ENCODE measurements at regions not wholly inside any gene's neighbourhood (a gene's known extent, or its start where the extent isn't known, plus 50 kb on each side); places are given as distances from the start of the nearest gene placed in this dataset.

DNA sequence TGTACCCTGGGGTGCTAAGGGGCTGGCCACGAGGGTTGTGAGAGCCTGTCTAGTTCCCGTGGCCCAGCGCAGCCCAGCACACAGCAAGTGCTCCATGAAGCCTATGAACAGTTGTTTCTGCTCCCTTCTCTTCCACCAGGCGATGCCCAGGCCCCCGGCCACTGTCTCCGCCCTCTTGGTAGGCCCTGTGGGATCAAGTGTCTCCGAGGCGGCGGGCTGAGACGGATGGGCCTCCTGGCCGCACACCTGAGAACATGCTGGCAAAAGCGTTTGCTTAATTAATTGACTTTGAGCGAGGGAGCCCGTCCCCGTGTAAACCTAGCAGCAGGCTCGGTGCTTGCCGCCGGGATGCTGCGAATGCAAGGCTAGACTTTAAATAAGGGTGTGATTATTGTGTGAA, 129.7 kb upstream of the GSE1 start:
- Histone ChIP-seq H3K4me1 (ENCODE audit: control insufficient read depth, insufficient read depth, low read length) (peaks cover 30% of the 10 kb centered on the region), H3K9me3 (ENCODE audit: control insufficient read depth, insufficient read depth, low read length) (no peaks in the 10 kb centered on the region), H3K27me3 (ENCODE audit: control insufficient read depth, insufficient read depth, low read length) (peaks cover 2% of the 10 kb centered on the region), H3K4me3 (ENCODE audit: low read depth, low read length) (no peak overlapping the region), H3K27ac (ENCODE audit: low read depth, low read length) (no peak overlapping the region), H3K36me3 (ENCODE audit: control insufficient read depth, insufficient read depth, low read length) (peaks cover 15% of the 10 kb centered on the region)
- 64% methylated on average over 19 of the region's 19 CpGs for WGBS (ENCODE audit: insufficient coverage)
- DNase-seq (ENCODE audit: low read depth in 4 of 6, low spot score in 6 of 6): peak in 1 of 6 donors; percentile 46

DNA sequence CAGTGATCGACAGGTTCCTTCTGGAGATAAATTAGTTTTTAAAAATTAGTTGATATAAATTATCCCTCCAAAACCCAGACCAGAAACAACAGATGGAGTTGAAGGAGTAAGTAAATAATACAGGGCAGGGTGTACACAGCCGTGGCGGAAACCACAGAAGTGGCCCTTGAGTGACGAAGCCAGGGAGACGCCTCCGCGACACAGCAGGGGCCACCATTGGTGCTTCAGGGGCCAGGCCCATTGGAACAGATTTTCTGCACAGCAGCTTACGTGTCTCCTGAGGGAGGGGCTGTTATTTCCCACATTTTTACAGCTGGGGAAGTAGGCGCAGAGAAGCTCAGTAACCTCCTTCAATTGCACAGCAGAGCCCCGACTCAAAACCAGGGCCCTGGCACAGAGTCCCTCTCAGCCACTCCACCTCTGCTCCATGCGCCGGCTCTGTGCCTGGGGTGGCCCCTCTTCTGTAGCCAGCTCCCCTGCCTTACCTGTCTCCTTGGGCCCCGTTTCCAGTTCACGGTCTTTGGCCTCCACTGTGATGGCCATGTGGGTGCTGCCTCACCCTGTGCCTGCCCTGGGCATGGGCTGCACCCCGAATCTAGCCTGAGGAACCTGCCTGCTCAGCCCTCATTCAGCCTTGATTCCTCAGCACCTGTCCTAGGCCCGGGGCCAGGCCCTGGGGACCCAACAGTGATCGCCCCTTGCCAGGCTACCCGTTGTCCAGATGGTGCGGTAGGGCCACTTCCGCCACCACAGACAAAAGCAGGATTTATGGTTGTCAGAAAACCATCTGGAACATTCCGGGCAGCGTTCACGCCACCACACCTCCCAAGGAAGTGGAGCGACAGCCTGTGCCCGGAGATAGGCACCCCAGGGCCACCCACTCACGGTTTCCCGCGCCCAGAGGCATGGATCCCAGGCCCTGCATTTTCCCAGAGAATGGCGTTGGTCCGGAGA, 128.5 kb upstream of the GSE1 start:
- Histone ChIP-seq H3K9me3 (ENCODE audit: control insufficient read depth, insufficient read depth, low read length) (no peaks in the 10 kb centered on the region), H3K4me3 (ENCODE audit: low read depth, low read length) (no peak overlapping the region), H3K27me3 (ENCODE audit: control insufficient read depth, insufficient read depth, low read length) (peaks cover 2% of the 10 kb centered on the region), H3K27ac (ENCODE audit: low read depth, low read length) (no peak overlapping the region), H3K36me3 (ENCODE audit: control insufficient read depth, insufficient read depth, low read length) (peaks cover 15% of the 10 kb centered on the region), H3K4me1 (ENCODE audit: control insufficient read depth, insufficient read depth, low read length) (peaks cover 30% of the 10 kb centered on the region)
- DNase-seq (ENCODE audit: low read depth in 4 of 6, low spot score in 6 of 6): peak in 2 of 6 donors; percentile 45 to 51
- 62% methylated on average over 27 of the region's 30 CpGs for WGBS (ENCODE audit: insufficient coverage)

DNA sequence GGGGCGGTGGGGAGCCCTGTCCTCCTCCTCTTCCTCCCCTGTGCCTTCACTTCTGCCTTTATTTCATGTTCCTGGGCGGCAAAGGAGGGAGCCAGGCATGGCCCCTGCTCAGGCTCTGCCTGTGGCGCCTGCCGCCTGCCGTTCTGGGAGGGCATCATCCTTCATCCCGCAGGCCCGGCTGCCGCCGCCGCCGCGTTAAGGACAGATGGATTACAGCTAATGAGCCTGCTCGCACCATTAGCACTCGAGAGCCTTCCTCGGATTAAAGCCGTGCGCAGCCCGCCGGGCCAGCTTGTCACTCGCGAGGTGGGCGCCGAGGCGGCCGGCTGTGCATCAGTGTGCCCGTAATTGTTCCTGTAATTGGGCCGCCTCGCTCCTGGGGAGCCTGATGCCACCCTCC, 127.7 kb upstream of the GSE1 start:
- peak in 2 of 6 donors; percentile 89 to 93 for DNase-seq (ENCODE audit: low read depth in 4 of 6, low spot score in 6 of 6)
- peaks cover 30% of the 10 kb centered on the region for H3K4me1 ChIP-seq (ENCODE audit: control insufficient read depth, insufficient read depth, low read length)
- peaks cover 2% of the 10 kb centered on the region for H3K27me3 ChIP-seq (ENCODE audit: control insufficient read depth, insufficient read depth, low read length)
- no peaks in the 10 kb centered on the region for H3K9me3 ChIP-seq (ENCODE audit: control insufficient read depth, insufficient read depth, low read length)
- H3K36me3 ChIP-seq (ENCODE audit: control insufficient read depth, insufficient read depth, low read length): peaks cover 15% of the 10 kb centered on the region
- H3K4me3 ChIP-seq (ENCODE audit: low read depth, low read length): no peak overlapping the region
- H3K27ac ChIP-seq (ENCODE audit: low read depth, low read length): no peak overlapping the region
- WGBS (ENCODE audit: insufficient coverage): 29% methylated on average over 28 of the region's 28 CpGs

- WGBS (ENCODE audit: insufficient coverage): 65% methylated on average over 25 of the region's 33 CpGs
- DNase-seq (ENCODE audit: low read depth in 4 of 6, low spot score in 6 of 6): peak in 2 of 6 donors; percentile 67 to 79
- H3K36me3 ChIP-seq (ENCODE audit: control insufficient read depth, insufficient read depth, low read length): peaks cover 13% of the 10 kb centered on the region
- peaks cover 2% of the 10 kb centered on the region for H3K27me3 ChIP-seq (ENCODE audit: control insufficient read depth, insufficient read depth, low read length)
- peaks cover 37% of the 10 kb centered on the region for H3K4me1 ChIP-seq (ENCODE audit: control insufficient read depth, insufficient read depth, low read length)
- H3K9me3 ChIP-seq (ENCODE audit: control insufficient read depth, insufficient read depth, low read length): no peaks in the 10 kb centered on the region
- no peak overlapping the region for H3K27ac ChIP-seq (ENCODE audit: low read depth, low read length)
- H3K4me3 ChIP-seq (ENCODE audit: low read depth, low read length): no peak overlapping the region
Observed at GRCh38 chr16:85486256-85486915, 126.7 kb upstream of the GSE1 start.

DNA sequence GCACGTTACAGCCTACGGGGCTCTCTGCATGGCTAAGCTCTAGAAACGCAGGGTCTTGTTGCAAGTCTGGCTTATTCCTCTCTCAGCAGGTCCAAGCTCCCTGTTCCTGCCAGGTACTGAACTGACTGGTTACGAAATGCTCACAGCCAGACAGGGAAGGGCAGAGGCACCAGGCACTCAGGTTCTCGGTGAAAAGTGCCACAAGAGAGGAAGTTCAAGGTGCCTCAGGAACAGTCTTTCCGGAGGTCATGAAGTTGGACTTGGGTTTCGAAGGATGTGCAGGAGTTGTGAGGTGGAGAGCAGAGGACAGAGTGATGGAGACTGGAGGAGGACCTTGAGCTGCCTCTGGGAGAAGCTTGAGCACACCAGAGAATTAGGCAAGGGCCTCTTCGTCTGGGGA, 124.7 kb upstream of the GSE1 start:
- H3K4me1 ChIP-seq (ENCODE audit: control insufficient read depth, insufficient read depth, low read length): peaks cover 49% of the 10 kb centered on the region
- no peaks in the 10 kb centered on the region for H3K27me3 ChIP-seq (ENCODE audit: control insufficient read depth, insufficient read depth, low read length)
- no peak overlapping the region for H3K27ac ChIP-seq (ENCODE audit: low read depth, low read length)
- DNase-seq (ENCODE audit: low read depth in 4 of 6, low spot score in 6 of 6): peak in 1 of 6 donors; percentile 47
- 86% methylated on average over 7 of the region's 8 CpGs for WGBS (ENCODE audit: insufficient coverage)
- no peak overlapping the region for H3K4me3 ChIP-seq (ENCODE audit: low read depth, low read length)
- peaks cover 6% of the 10 kb centered on the region for H3K36me3 ChIP-seq (ENCODE audit: control insufficient read depth, insufficient read depth, low read length)
- no peaks in the 10 kb centered on the region for H3K9me3 ChIP-seq (ENCODE audit: control insufficient read depth, insufficient read depth, low read length)

DNA sequence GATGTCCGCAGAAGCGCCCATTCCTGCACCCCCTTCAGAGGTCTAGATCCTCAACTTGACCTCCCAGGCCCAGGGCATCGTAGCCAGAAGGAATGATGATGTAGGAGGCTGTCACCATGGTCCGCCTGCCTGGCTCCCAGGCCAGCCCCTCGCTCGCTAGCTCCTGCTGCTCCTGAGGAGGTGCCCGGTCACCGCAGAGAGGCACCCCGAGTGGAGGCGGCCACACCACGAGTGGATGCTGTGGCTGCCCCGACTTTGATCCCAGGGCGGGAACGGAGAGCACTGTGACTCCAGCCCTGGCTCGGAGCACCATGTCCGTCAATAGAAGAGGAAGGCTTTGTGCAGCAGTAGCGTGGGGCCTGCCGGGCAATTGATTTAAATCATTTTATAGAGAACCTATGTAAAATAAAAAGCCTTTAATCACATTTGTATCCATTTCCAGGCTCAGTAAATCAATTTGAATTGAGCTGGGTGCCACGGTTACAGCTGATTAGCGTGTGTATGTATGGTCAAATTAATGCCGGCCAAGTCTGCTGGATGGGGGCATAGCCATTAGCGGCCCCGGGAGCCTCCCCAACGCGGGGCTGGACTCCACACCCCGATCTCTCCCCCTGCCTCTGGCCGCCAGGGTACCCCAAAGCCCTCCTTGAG, 122.6 kb upstream of the GSE1 start:
- peaks cover 3% of the 10 kb centered on the region for H3K36me3 ChIP-seq (ENCODE audit: control insufficient read depth, insufficient read depth, low read length)
- H3K4me1 ChIP-seq (ENCODE audit: control insufficient read depth, insufficient read depth, low read length): peaks cover 35% of the 10 kb centered on the region
- H3K9me3 ChIP-seq (ENCODE audit: control insufficient read depth, insufficient read depth, low read length): no peaks in the 10 kb centered on the region
- H3K27ac ChIP-seq (ENCODE audit: low read depth, low read length): no peak overlapping the region
- H3K27me3 ChIP-seq (ENCODE audit: control insufficient read depth, insufficient read depth, low read length): no peaks in the 10 kb centered on the region
- 66% methylated on average over 14 of the region's 27 CpGs for WGBS (ENCODE audit: insufficient coverage)
- DNase-seq (ENCODE audit: low read depth in 4 of 6, low spot score in 6 of 6): peak in 1 of 6 donors; percentile 44
- no peak overlapping the region for H3K4me3 ChIP-seq (ENCODE audit: low read depth, low read length)

GRCh38 chr16:85491058-85491771, 121.9 kb upstream of the GSE1 start:
- 61% methylated on average over 17 of the region's 17 CpGs for WGBS (ENCODE audit: insufficient coverage)
- peak in 1 of 6 donors; percentile 55 for DNase-seq (ENCODE audit: low read depth in 4 of 6, low spot score in 6 of 6)
- H3K36me3 ChIP-seq (ENCODE audit: control insufficient read depth, insufficient read depth, low read length): peaks cover 3% of the 10 kb centered on the region
- H3K27ac ChIP-seq (ENCODE audit: low read depth, low read length): no peak overlapping the region
- H3K27me3 ChIP-seq (ENCODE audit: control insufficient read depth, insufficient read depth, low read length): no peaks in the 10 kb centered on the region
- no peaks in the 10 kb centered on the region for H3K9me3 ChIP-seq (ENCODE audit: control insufficient read depth, insufficient read depth, low read length)
- peaks cover 33% of the 10 kb centered on the region for H3K4me1 ChIP-seq (ENCODE audit: control insufficient read depth, insufficient read depth, low read length)
- no peak overlapping the region for H3K4me3 ChIP-seq (ENCODE audit: low read depth, low read length)

DNA sequence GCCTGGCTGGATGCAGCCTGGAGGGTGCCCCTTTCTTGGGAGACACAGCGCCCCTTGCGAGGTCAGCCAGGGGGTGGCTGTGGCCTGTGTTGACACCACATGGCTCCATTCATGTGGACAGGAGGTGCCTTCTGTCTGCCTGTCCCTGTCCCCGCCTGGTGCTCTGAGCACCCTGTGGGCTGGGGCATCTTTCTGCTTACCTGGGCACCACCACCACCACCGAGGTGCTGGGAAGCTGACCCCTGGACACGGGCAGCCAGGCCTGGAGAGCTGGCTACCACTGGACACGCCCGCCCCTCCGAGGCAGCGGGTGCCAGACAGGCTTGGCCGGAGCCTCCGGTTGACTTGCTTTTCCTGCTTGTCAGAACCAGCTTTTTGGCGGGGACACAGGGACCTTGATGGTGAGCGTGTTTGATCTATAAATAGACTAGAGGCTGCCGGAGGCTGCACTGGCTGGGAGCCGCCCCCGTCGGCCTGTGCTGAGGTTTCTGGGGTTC, 121.3 kb upstream of the GSE1 start:
- Histone ChIP-seq H3K27ac (ENCODE audit: low read depth, low read length) (no peak overlapping the region), H3K27me3 (ENCODE audit: control insufficient read depth, insufficient read depth, low read length) (no peaks in the 10 kb centered on the region), H3K4me3 (ENCODE audit: low read depth, low read length) (no peak overlapping the region), H3K4me1 (ENCODE audit: control insufficient read depth, insufficient read depth, low read length) (peaks cover 30% of the 10 kb centered on the region), H3K9me3 (ENCODE audit: control insufficient read depth, insufficient read depth, low read length) (no peaks in the 10 kb centered on the region), H3K36me3 (ENCODE audit: control insufficient read depth, insufficient read depth, low read length) (no peaks in the 10 kb centered on the region)
- peak in 1 of 6 donors; percentile 58 for DNase-seq (ENCODE audit: low read depth in 4 of 6, low spot score in 6 of 6)
- 63% methylated on average over 15 of the region's 17 CpGs for WGBS (ENCODE audit: insufficient coverage)

GRCh38 chr16:85492295-85492864, 120.7 kb upstream of the GSE1 start:
- Histone ChIP-seq H3K9me3 (ENCODE audit: control insufficient read depth, insufficient read depth, low read length) (no peaks in the 10 kb centered on the region), H3K4me1 (ENCODE audit: control insufficient read depth, insufficient read depth, low read length) (peaks cover 27% of the 10 kb centered on the region), H3K27me3 (ENCODE audit: control insufficient read depth, insufficient read depth, low read length) (no peaks in the 10 kb centered on the region), H3K4me3 (ENCODE audit: low read depth, low read length) (no peak overlapping the region), H3K27ac (ENCODE audit: low read depth, low read length) (no peak overlapping the region), H3K36me3 (ENCODE audit: control insufficient read depth, insufficient read depth, low read length) (no peaks in the 10 kb centered on the region)
- DNase-seq (ENCODE audit: low read depth in 4 of 6, low spot score in 6 of 6): no peak
- WGBS (ENCODE audit: insufficient coverage): 83% methylated on average over 10 of the region's 12 CpGs

All from spinal cord (tissue), 9 donors.